GM13976 (cell line): ENCODE measurements at regions not wholly inside any gene's neighbourhood (a gene's known extent, or its start where the extent isn't known, plus 50 kb on each side); places are given as distances from the start of the nearest gene placed in this dataset.

Source experiments
- DNase-seq: peaks from one replicate; pipeline ENCODE4 v3.0.0; 2012; ENCODE audit warnings: low spot score
- CTCF ChIP-seq: IDR thresholded peaks from 2 replicates; pipeline ENCODE4 v1.5.1; 2012; ENCODE audit warnings: borderline replicate concordance, mild to moderate bottlenecking; ENCODE audit not compliant: insufficient read depth; ENCODE audit errors: extremely low read depth, missing control alignments, control extremely low read depth
- in situ Hi-C: fragments of 300-500 bp; cut with MboI; formaldehyde crosslinking; loops from one replicate; pipeline ENCODE4 v1.12.0; 2022; ENCODE audit warnings: low sequenced_read_pairs, mixed read lengths, inconsistent platforms; ENCODE audit not compliant: unreplicated experiment

GRCh38 chr1:21361506-21361905 is 71.2 kb upstream of the ECE1 start:
- TF ChIP-seq CTCF, result no peak
- in situ Hi-C loops, result no loop called here
- DNase-seq, result no peak

DNA sequence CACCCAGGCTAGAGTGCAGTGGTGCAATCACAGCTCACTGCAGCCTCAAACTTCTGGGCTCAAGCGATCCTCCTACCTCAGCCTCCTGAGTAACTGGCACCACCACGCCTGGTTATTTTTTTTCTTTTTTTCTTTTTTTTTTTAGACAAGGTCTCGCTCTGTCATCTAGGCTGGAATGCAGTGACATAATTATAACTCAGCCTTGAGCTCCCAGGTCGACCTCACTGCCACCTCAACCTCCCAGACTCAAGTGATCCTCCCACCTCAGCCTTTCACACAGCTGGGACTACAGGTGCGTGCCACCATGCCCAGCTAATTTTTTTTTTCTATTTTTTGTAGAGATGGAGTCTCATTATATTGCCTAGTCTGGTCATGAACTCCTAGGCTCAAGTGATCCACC is 66.9 kb upstream of the ECE1 start:
- TF ChIP-seq CTCF, result no peak
- in situ Hi-C loops, result no loop called here
- no peak for DNase-seq

DNA sequence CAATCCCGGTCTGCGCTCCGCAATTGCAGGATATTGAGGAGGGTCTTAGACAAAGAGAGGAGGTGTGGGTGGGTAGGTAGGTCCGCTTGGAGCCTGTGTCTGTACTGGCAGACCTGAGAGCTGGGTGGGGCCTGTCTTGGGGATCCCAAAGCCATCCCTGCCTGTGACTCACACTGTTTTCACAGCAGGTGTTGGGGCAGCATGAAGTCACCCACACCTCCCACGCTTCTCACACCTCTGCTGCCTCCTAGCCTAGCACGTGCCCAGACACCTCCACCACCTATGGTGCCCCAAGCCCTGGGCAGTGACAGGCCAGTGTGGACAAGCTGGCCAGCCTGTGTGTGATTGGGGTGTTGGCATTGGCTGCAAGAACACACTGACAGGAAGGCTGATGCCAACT is 65.7 kb upstream of the ECE1 start:
- in situ Hi-C loops, result no loop called here
- no peak for DNase-seq
- no peak for TF ChIP-seq CTCF

GRCh38 chr1:21352586-21352985 is 62.3 kb upstream of the ECE1 start:
- DNase-seq, result no peak
- in situ Hi-C loops, result no loop called here
- no peak for TF ChIP-seq CTCF

GRCh38 chr1:21351901-21352300 is 61.6 kb upstream of the ECE1 start:
- in situ Hi-C loops, result no loop called here
- no peak for TF ChIP-seq CTCF
- no peak for DNase-seq

DNA sequence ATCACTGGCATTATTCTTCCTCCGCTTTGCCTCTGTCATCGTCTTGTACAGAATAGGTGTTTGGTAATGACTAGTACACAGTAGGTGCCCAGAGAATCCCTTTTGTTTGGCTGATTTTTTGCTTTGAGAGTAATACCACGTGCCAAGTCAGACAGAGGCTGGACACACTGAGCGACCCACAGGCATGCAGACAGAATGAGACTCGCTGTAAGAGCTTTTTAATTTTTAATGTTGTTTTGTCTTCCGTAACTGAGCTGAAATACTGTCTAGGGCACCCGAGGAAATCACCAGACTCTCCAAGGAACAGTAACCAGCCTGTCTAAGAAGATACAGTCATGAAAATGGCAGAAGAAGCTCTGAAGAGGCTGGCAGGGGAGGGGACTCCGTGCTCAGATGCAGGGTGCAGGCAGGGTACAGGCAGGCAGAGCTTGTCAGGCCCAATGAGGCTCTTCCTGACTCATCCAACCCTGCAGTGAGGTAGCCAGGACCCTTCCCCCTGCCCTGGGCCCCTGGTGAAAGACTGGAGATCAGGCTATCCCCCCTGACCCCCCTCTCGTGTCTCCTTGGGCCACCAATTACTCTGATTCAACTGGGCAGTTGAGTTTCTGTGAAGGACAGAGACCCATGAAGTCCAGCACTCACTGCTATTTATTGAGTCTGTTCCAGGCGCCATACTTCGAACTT is 60.1 kb upstream of the ECE1 start:
- in situ Hi-C loops, result no loop called here
- no peak for DNase-seq
- no peak for TF ChIP-seq CTCF
